Karpas-422 (cell line): ENCODE measurements at regions not wholly inside any gene's neighbourhood (a gene's known extent, or its start where the extent isn't known, plus 50 kb on each side); places are given as distances from the start of the nearest gene placed in this dataset.
"Not testable (repeated sequence)": the region's sequence is repeated elsewhere in the genome, so short reads cannot be mapped to it uniquely, and the experiment has no call there.

Source experiments
- DNase-seq: peaks from one replicate; pipeline ENCODE4 v3.0.0-alpha.2; 2015
- H2AFZ ChIP-seq: fragments of 200-600 bp; sonication (generic); 2 replicates; pipeline ENCODE4 v1.6.1; 2014; ENCODE audit warnings: antibody characterized with exemption, low read length, mixed read lengths
- H3K27ac ChIP-seq: fragments of 200-600 bp; sonication (generic); 2 replicates; pipeline ENCODE4 v1.5.1; 2014; ENCODE audit warnings: mild to moderate bottlenecking, low read length, moderate library complexity
- H3K27me3 ChIP-seq: fragments of 200-600 bp; sonication (generic); 2 replicates; pipeline ENCODE4 v1.6.1; 2014; ENCODE audit warnings: low read length, mixed read lengths
- H3K36me3 ChIP-seq: fragments of 200-600 bp; sonication (generic); 2 replicates; pipeline ENCODE4 v1.6.1; 2014; ENCODE audit warnings: low read length, mixed read lengths; ENCODE audit not compliant: insufficient read depth
- H3K4me1 ChIP-seq: fragments of 200-600 bp; sonication (generic); 2 replicates; pipeline ENCODE4 v1.6.1; 2014; ENCODE audit warnings: mild to moderate bottlenecking, low read length, mixed read lengths
- H3K4me2 ChIP-seq: fragments of 200-600 bp; sonication (generic); 2 replicates; pipeline ENCODE4 v1.6.1; 2014; ENCODE audit warnings: low read length, low read depth, mild to moderate bottlenecking; ENCODE audit not compliant: poor library complexity, severe bottlenecking
- H3K4me3 ChIP-seq: fragments of 200-600 bp; sonication (generic); 2 replicates; pipeline ENCODE4 v1.5.1; 2014; ENCODE audit warnings: mild to moderate bottlenecking, antibody characterized with exemption, low read length, mixed read lengths
- H3K79me2 ChIP-seq: fragments of 200-600 bp; sonication (generic); 2 replicates; pipeline ENCODE4 v1.6.1; 2014; ENCODE audit warnings: mild to moderate bottlenecking, low read length, mixed read lengths
- H3K9ac ChIP-seq: fragments of 200-600 bp; sonication (generic); 2 replicates; pipeline ENCODE4 v1.6.0; 2014; ENCODE audit warnings: low read length
- H3K9me2 ChIP-seq: fragments of 200-600 bp; sonication (generic), shearing (Covaris generic); replicated peaks from 2 replicates; pipeline ENCODE4 v1.6.0; 2014; ENCODE audit warnings: mild to moderate bottlenecking, low read length, moderate library complexity; ENCODE audit not compliant: insufficient read depth
- H3K9me3 ChIP-seq: fragments of 300-700, 200-600 bp; sonication (generic); 2 replicates; pipeline ENCODE4 v1.6.1; 2014; ENCODE audit warnings: low read length, mixed read lengths
- H4K20me1 ChIP-seq: fragments of 200-600 bp; sonication (generic); 2 replicates; pipeline ENCODE4 v1.6.1; 2014; ENCODE audit warnings: mild to moderate bottlenecking, antibody characterized with exemption, low read length, low read depth; ENCODE audit not compliant: insufficient read depth

GRCh38 chr10:44004913-44005787, 356.5 kb upstream of the ZNF32 start:
- Histone ChIP-seq H4K20me1 (no peaks in the 10 kb centered on the region), H3K27me3 (no peaks in the 10 kb centered on the region), H3K27ac (no peak overlapping the region), H3K9ac (no peak overlapping the region), H3K79me2 (no peaks in the 10 kb centered on the region), H3K4me2 (no peak overlapping the region), H3K4me3 (no peak overlapping the region), H3K9me3 (no peaks in the 10 kb centered on the region), H2AFZ (no peak overlapping the region), H3K4me1 (peaks cover 4% of the 10 kb centered on the region), H3K9me2 (no peaks in the 10 kb centered on the region), H3K36me3 (no peaks in the 10 kb centered on the region)
- DNase-seq: no peak

DNA sequence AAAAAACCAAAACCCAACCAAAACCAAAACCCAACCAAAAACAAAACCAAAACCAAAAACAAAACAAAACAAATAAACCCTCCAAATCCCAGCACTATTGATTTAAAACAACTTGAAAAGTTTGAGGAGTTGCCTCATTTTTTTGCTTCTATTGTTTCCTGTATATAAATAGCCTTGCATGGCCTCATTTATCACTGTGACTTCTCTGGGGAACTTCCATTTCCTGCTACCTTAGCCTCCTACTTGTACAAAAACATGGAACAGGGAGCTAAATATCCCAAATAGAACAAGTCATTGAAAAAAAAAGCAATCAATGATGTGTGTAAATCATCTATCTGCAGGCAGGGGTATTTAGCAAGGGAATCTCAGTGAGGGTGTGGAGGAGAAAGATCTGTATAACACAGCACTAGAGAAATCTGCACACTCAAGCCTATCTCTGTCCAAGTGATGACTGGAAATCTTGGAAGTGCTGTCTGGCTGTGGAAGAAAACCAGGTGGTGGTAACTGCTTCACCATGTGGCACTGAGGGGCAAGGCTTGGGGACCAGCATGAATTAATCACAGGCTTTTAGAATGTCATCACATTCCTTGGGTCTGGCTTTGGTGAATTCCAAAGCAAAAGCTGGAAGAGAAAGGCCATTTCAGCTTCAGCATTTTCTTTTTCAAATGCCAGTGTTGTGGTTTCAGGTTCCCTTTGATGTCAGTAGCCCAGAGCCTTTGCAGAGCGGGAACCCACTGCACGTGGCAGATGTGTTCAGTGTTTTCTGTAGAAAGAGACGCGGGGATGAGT, 349.5 kb upstream of the ZNF32 start:
- Histone ChIP-seq H3K27ac (no peak overlapping the region), H3K9ac (no peak overlapping the region)

GRCh38 chr10:43997330-43997729, 348.6 kb upstream of the ZNF32 start:
- Histone ChIP-seq H3K9me2 (no peaks in the 10 kb centered on the region), H3K27ac (no peak overlapping the region), H3K36me3 (no peaks in the 10 kb centered on the region), H3K4me1 (peaks cover 23% of the 10 kb centered on the region), H2AFZ (no peak overlapping the region), H3K27me3 (no peaks in the 10 kb centered on the region), H3K4me2 (no peak overlapping the region), H3K9ac (no peak overlapping the region), H4K20me1 (no peaks in the 10 kb centered on the region), H3K9me3 (no peaks in the 10 kb centered on the region), H3K4me3 (no peak overlapping the region), H3K79me2 (no peaks in the 10 kb centered on the region)
- DNase-seq: no peak

More for the DNA sequence above, 349.5 kb upstream of the ZNF32 start:
- no peaks in the 10 kb centered on the region for H3K36me3 ChIP-seq
- H3K9me3 ChIP-seq: no peaks in the 10 kb centered on the region
- H3K27me3 ChIP-seq: no peaks in the 10 kb centered on the region
- no peak for DNase-seq
- H3K4me3 ChIP-seq: no peak overlapping the region
- H3K4me1 ChIP-seq: peaks cover 23% of the 10 kb centered on the region
- no peaks in the 10 kb centered on the region for H4K20me1 ChIP-seq
- H3K79me2 ChIP-seq: no peaks in the 10 kb centered on the region
- H3K9me2 ChIP-seq: no peaks in the 10 kb centered on the region
- H2AFZ ChIP-seq: no peak overlapping the region
- H3K4me2 ChIP-seq: no peak overlapping the region

DNA sequence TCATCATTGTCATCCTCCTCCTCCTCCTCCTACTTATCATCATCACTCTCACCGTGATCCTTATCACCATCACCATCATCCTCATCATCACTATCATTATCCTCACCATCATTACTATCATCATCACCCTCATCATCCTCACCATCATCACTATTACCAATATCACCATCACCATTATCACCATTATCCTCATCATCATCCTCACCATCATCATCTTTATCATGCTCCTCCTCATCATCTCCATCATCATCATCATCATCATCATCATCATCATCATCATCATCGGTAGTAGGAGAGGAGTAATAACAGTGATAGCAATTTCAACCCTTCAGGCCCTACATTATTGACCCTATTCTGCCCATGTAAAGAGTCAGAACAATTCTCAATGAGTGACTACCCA, 345.9 kb upstream of the ZNF32 start:
- Histone ChIP-seq H3K27me3 (no peaks in the 10 kb centered on the region), H4K20me1 (no peaks in the 10 kb centered on the region)

GRCh38 chr10:43992816-43993215, 344.1 kb upstream of the ZNF32 start:
- not testable (repeated sequence) for H3K4me3 ChIP-seq, H3K79me2 ChIP-seq, H3K9me3 ChIP-seq, H3K27ac ChIP-seq, H2AFZ ChIP-seq, H3K4me1 ChIP-seq, H3K9me2 ChIP-seq, DNase-seq, H3K27me3 ChIP-seq, H3K36me3 ChIP-seq, H3K4me2 ChIP-seq, H3K9ac ChIP-seq, H4K20me1 ChIP-seq

More for the DNA sequence above, 345.9 kb upstream of the ZNF32 start:
- Histone ChIP-seq H3K27ac (no peak overlapping the region), H3K9ac (no peak overlapping the region), H3K4me3 (no peak overlapping the region), H3K9me3 (no peaks in the 10 kb centered on the region), H3K4me2 (no peak overlapping the region), H3K9me2 (no peaks in the 10 kb centered on the region), H3K79me2 (no peaks in the 10 kb centered on the region), H3K36me3 (no peaks in the 10 kb centered on the region), H2AFZ (no peak overlapping the region), H3K4me1 (peaks cover 21% of the 10 kb centered on the region)
- no peak for DNase-seq

- no peak overlapping the region for H3K9ac ChIP-seq
- no peaks in the 10 kb centered on the region for H3K9me3 ChIP-seq
- no peak overlapping the region for H3K27ac ChIP-seq
- no peak overlapping the region for H3K4me2 ChIP-seq
- H4K20me1 ChIP-seq: no peaks in the 10 kb centered on the region
- no peak overlapping the region for H3K4me3 ChIP-seq
- no peaks in the 10 kb centered on the region for H3K27me3 ChIP-seq
- no peak for DNase-seq
- H3K36me3 ChIP-seq: no peaks in the 10 kb centered on the region
- no peaks in the 10 kb centered on the region for H3K79me2 ChIP-seq
- no peaks in the 10 kb centered on the region for H3K4me1 ChIP-seq
- H2AFZ ChIP-seq: no peak overlapping the region
- H3K9me2 ChIP-seq: no peaks in the 10 kb centered on the region
Measured at GRCh38 chr10:43986374-43986773, 337.7 kb upstream of the ZNF32 start.

GRCh38 chr10:43985941-43986340, 337.3 kb upstream of the ZNF32 start:
- Histone ChIP-seq H3K27me3 (no peaks in the 10 kb centered on the region), H4K20me1 (no peaks in the 10 kb centered on the region), H3K9ac (no peak overlapping the region), H3K27ac (no peak overlapping the region), H3K79me2 (no peaks in the 10 kb centered on the region), H3K4me1 (no peaks in the 10 kb centered on the region), H3K9me2 (no peaks in the 10 kb centered on the region), H2AFZ (no peak overlapping the region), H3K9me3 (no peaks in the 10 kb centered on the region), H3K36me3 (no peaks in the 10 kb centered on the region), H3K4me2 (no peak overlapping the region), H3K4me3 (no peak overlapping the region)
- no peak for DNase-seq

DNA sequence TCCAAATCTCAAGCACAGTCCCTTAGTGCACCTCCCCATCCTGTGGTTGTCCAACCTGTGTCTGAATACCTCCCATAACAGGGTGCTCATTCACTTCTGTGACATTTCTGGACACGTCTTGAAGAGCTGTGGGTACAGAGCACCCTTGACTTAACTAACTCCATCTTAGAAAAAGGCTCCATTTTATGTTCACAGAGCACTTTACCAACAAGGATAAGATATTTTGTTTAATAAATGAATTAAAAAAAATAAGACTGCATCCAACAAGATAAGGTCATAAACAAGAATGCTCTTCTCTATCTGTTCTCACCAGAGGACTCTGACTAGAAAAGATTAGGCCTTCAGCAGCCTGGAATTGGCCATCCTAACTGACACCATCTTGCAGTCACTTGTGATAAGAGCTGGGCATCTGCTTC, 335.2 kb upstream of the ZNF32 start:
- Histone ChIP-seq H4K20me1 (no peaks in the 10 kb centered on the region), H3K9me3 (no peaks in the 10 kb centered on the region), H3K9ac (no peak overlapping the region), H3K36me3 (no peaks in the 10 kb centered on the region), H3K4me1 (no peaks in the 10 kb centered on the region), H3K4me3 (no peak overlapping the region), H3K79me2 (no peaks in the 10 kb centered on the region), H3K27ac (no peak overlapping the region), H3K9me2 (no peaks in the 10 kb centered on the region), H3K4me2 (no peak overlapping the region), H2AFZ (no peak overlapping the region), H3K27me3 (no peaks in the 10 kb centered on the region)
- no peak for DNase-seq
